ENCODE measurements at regions not wholly inside any gene's neighbourhood (a gene's known extent, or its start where the extent isn't known, plus 50 kb on each side); places are given as distances from the start of the nearest gene placed in this dataset.

- DNase-seq, result no peak
Observed at GRCh38 chr17:77637818-77638575, 320.5 kb upstream of the TNRC6C start.

DNA sequence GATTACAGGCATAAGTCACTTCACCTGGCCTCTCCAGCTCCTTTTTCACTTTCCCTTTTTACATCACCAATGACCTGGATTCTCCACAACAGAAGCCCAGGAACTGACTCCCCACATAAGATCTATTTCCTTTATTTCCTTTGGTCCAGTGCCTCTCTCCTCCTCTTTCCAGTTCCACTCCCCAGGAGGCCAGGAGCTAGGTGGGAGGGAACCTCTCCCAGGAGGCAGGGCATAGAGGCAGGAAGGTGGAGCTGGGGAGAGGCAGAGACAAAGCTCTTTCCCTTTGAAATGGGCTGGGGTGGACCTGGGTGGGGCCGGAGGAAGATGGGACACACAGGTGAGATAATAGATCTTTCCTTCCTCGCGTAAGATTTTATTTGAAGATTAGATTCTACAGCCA is 318.3 kb upstream of the TNRC6C start:
- no peak for DNase-seq

GRCh38 chr17:77640916-77641605 is 317.4 kb upstream of the TNRC6C start:
- DNase-seq, result no peak

DNA sequence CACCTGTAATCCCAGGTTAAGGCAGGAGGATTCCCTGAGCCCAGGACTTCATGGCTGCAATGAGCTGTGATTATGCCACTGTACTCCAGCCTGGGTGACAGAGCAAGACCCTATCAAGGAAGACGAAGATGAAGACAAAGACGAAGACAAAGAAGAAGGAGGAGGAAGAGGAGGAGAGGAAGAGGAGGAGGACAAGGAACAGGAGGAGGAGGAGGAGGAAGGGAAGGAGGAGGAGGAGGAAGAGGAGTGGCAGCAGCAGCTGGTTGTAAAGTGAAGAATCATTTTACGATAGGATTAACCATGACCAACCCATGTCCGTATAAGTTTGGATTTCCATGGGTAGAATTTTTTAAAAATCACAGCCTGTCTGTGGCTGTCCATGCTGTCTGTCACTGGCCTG is 316.8 kb upstream of the TNRC6C start:
- no peak for DNase-seq

GRCh38 chr17:77644181-77645071 is 314.1 kb upstream of the TNRC6C start:
- no peak for DNase-seq

GRCh38 chr17:77645072-77646045 is 313.1 kb upstream of the TNRC6C start:
- DNase-seq, result peak; percentile 78

- DNase-seq, result no peak
Observed at GRCh38 chr17:77646046-77646430, 312.5 kb upstream of the TNRC6C start.

DNA sequence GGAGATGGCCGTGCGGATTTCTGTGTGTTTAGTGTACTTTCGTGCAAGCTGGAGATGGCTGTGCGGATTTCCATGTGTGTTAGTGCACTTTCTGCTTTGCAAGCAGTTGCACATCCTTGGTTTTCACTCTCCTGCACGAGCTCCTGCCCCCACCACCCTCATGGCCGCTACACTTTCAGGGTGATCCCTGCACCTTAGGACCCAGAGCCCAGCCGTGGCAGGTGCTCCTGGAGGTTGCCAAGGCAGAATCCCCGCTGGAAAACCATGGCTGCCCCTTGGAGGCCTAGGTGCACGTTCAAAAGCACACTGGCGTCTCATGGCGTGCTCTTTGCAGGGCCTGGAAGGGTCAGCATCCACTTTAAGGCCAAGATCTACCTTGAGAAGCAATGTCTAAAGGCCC is 311.0 kb upstream of the TNRC6C start:
- DNase-seq, result no peak

- no peak for DNase-seq
Observed at GRCh38 chr17:77649717-77650211, 308.7 kb upstream of the TNRC6C start.

- no peak for DNase-seq
Observed at GRCh38 chr17:77651988-77652387, 306.5 kb upstream of the TNRC6C start.

DNA sequence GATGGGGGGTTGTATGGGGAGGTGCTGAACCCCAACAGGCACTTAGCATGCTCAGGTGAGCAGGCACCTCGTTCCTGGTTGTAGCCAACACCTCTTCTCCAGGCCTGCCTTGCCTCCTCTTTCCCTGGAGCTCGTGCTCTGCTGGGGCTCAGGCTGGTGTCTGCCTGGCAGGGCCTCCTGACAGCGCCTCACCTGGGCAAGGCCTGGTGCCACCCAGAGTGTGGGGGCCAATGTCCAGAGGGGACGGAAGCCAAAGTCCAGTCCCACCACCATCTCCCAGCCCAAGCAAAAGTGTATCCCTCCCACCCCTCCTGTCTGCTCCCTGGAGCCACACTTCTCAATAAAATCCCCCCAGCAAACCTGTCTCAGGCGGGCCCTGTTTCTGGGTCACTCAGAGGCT is 304.2 kb upstream of the TNRC6C start:
- no peak for DNase-seq

DNA sequence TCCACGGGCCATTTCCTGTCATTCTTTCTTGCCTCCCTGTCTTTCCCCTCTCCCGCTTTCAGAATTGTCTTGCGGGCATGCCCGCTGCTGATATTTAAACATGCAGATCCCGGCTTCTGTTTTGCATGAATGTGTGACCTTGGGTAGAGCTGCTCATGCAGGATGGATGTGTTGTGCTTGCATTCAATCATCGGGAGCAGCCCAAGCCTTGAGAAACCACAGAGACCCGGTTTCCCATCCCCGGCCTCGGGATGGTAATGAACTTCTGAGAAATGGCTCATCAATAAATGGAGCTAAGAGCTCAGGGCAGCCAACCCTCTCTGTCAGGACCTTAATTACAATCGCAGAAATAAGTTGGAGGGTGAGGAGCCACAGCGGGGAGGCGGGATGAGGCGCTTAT is 303.7 kb upstream of the TNRC6C start:
- no peak for DNase-seq

GRCh38 chr17:77656054-77656453 is 302.4 kb upstream of the TNRC6C start:
- no peak for DNase-seq

DNA sequence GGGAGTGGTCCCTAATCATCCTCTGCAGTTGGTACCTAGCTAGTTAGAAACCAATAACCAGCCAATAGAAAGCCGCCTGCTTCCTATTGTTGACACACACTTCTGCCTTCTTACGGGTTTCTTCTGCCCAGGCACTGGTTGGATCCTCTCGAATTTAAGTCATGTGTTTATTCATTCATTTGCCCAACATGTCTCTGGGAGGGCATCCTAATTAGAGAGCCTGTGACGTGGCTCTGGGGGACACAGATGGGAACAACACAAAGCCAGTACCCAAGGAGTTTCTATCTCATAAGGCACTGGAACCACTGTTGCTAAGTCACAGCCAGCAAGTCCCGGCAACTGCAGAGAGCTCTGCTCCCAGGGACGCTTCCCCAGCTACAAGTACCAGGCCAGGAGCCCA is 300.7 kb upstream of the TNRC6C start:
- DNase-seq, result no peak

- DNase-seq, result no peak
Observed at GRCh38 chr17:77660524-77660923, 298.0 kb upstream of the TNRC6C start.

GRCh38 chr17:77662833-77663232 is 295.7 kb upstream of the TNRC6C start:
- no peak for DNase-seq

DNA sequence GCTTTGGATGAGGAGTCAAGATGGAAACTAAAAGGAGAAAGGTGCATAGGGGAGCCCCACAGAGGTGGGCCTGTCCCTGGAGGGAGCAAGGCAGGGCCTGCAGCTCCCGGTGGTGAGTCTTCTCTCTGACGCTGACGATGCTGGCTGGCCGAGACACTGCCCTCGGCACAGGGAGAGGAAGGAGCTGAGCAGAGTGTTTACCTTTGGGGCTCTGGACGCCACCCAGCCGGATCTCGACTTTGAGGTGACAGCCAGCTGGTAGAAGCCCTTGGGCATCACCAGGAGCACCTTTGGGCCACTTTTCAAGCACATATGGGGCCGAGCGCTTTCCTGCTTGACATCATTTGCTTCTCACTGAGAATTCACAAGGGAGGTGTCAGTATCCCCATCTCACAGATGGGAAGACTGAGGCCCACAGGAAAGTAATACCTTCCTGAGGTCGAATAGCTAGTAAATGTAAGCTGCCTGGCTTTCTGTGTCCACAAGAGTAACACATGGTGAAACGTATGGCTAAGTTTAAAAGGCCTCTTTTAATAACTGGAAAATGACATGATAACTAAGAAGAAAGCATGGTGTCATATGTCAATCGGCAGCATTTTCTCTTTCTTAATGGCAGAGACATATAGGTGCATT is 294.3 kb upstream of the TNRC6C start:
- no peak for DNase-seq

- DNase-seq, result no peak
Observed at GRCh38 chr17:77665833-77666232, 292.7 kb upstream of the TNRC6C start.

- no peak for DNase-seq
Observed at GRCh38 chr17:77666462-77666861, 292.0 kb upstream of the TNRC6C start.

- DNase-seq, result peak; percentile 77
Observed at GRCh38 chr17:77666881-77667395, 291.6 kb upstream of the TNRC6C start.

DNA sequence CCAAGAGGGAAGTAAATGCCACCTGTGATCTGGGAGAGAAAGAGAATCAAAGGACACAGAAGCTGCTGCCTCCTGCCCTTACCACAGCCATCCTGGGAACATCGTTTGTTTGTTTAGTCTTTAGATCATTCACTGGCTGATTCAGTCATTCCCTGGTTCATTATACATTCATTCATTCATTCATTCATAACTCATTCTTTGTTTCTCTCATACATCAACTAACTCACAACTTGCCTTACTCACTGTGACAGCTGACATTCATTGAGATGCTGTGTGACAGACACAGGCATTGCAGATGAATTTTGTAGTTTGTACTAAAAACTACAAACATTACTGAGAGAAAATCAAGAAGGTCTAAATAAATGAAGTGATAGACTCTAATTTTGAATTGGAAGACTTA is 291.0 kb upstream of the TNRC6C start:
- DNase-seq, result no peak

All from stimulated activated CD8-positive, alpha-beta memory T cell treated with anti-CD3 and anti-CD28 coated beads, Interleukin-4, amount 100 ng/mL, for 48 hours (primary cell).